GM12878 (cell line): ENCODE measurements at regions not wholly inside any gene's neighbourhood (a gene's known extent, or its start where the extent isn't known, plus 50 kb on each side); places are given as distances from the start of the nearest gene placed in this dataset.

Experiments
- ATAC-seq: fragments of 200-7000 bp; cut with Tn5 transposase; 3 replicates; pipeline ENCODE4 v1.9.1; 2020; ENCODE audit warnings: mild to moderate bottlenecking, moderate library complexity
- BruUV-seq: library from RNA; stranded (reverse); fragments of 400-500 nt; replicated peaks from 2 replicates; lab custom pipeline; 2021; lab: Mats Ljungman, UMichigan
- CTCF ChIA-PET: fragments of 300-600 bp; sonication (Branson Sonifier 250); formaldehyde crosslinking; extraction: SDS; loops from one replicate; lab custom pipeline; 2021; ENCODE audit warnings: inconsistent platforms; lab: Yijun Ruan, JAX
- POLR2A ChIA-PET: fragments of 350-600 bp; formaldehyde crosslinking; extraction: SDS; loops from one replicate; lab custom pipeline; 2021; ENCODE audit warnings: inconsistent platforms; lab: Charles Lee
- RAD21 ChIA-PET: fragments of 300-600 bp; sonication (Branson Sonifier 250); formaldehyde crosslinking; loops from one replicate; lab custom pipeline; 2023; ENCODE audit warnings: antibody characterized with exemption; ENCODE audit not compliant: unreplicated experiment; lab: Charles Lee
- SMC1A ChIA-PET: fragments of 300-600 bp; sonication (Branson Sonifier 250); formaldehyde crosslinking; loops from one replicate; lab custom pipeline; 2023; ENCODE audit not compliant: unreplicated experiment, uncharacterized antibody; lab: Charles Lee
- DNase-seq: peaks from one replicate; pipeline ENCODE4 v3.0.0-alpha.2; 2011; ENCODE audit warnings: low read depth, low spot score
- FAIRE-seq: peaks from 3 replicates; lab custom pipeline; 2011; peaks lifted over from hg19 to GRCh38; lab: Jason Lieb, UNC
- H2AFZ ChIP-seq: 2 replicates; pipeline ENCODE4 v1.6.0; 2011; ENCODE audit warnings: low read depth, low read length, control low read depth; ENCODE audit not compliant: control insufficient read depth
- H3K27ac ChIP-seq: 2 replicates; pipeline ENCODE4 v1.5.1; 2011; ENCODE audit warnings: control low read depth; ENCODE audit not compliant: control insufficient read depth, insufficient read depth
- H3K27me3 ChIP-seq, 2 experiments: replicated peaks in 1 of 2; 2 replicates each; pipeline versions ENCODE4 v1.6.0 to v1.6.1; 2011; ENCODE audit warnings: low read length in 1 of 2; ENCODE audit not compliant: control insufficient read depth in 2 of 2, insufficient read depth in 2 of 2
- H3K36me3 ChIP-seq, 2 experiments: 2 replicates each; pipeline ENCODE4 v1.5.1; 2011; ENCODE audit warnings: low read length in 1 of 2; ENCODE audit not compliant: control insufficient read depth in 2 of 2, insufficient read depth in 2 of 2
- H3K4me1 ChIP-seq: 2 replicates; pipeline ENCODE4 v1.6.1; 2011; ENCODE audit warnings: mild to moderate bottlenecking, low read length, moderate library complexity, mixed read lengths; ENCODE audit not compliant: control insufficient read depth, insufficient read depth
- H3K4me2 ChIP-seq: 2 replicates; pipeline ENCODE4 v1.6.0; 2011; ENCODE audit warnings: control low read depth; ENCODE audit not compliant: control insufficient read depth, insufficient read depth
- H3K4me3 ChIP-seq: fragments of 200-600 bp; sonication (generic); 2 replicates; pipeline ENCODE4 v1.5.1; 2016
- H3K79me2 ChIP-seq: 2 replicates; pipeline ENCODE4 v1.6.0; 2011; ENCODE audit warnings: low read length; ENCODE audit not compliant: control insufficient read depth, insufficient read depth
- H3K9ac ChIP-seq: 2 replicates; pipeline ENCODE4 v1.8.0; 2011; ENCODE audit warnings: low read length, control low read depth, mixed read lengths; ENCODE audit not compliant: control insufficient read depth, insufficient read depth
- H3K9me3 ChIP-seq: replicated peaks from 3 replicates; pipeline ENCODE4 v1.5.1; 2011; ENCODE audit warnings: mild to moderate bottlenecking, low read length; ENCODE audit not compliant: control insufficient read depth, insufficient read depth
- H4K20me1 ChIP-seq: 2 replicates; pipeline ENCODE4 v1.6.0; 2011; ENCODE audit not compliant: control insufficient read depth, insufficient read depth
- DPF2 ChIP-seq: fragments of 450-650 bp; IDR thresholded peaks from 2 replicates; pipeline ENCODE4 v1.6.1; 2017; ENCODE audit warnings: mild to moderate bottlenecking
- JUND ChIP-seq: IDR thresholded peaks from 2 replicates; pipeline ENCODE4 v1.6.1; 2012; ENCODE audit warnings: low read depth, mild to moderate bottlenecking, low read length, improper control_type of control experiment, moderate library complexity
- RAD21 ChIP-seq: IDR thresholded peaks from 2 replicates; pipeline ENCODE4 v1.6.1; 2011; ENCODE audit warnings: mild to moderate bottlenecking, low read depth, low read length, moderate library complexity; ENCODE audit not compliant: insufficient read depth
- REST ChIP-seq: IDR thresholded peaks from 2 replicates; pipeline ENCODE4 v1.6.1; 2012; ENCODE audit warnings: mild to moderate bottlenecking, low read depth, low read length
- SREBF2 ChIP-seq: IDR thresholded peaks from 2 replicates; pipeline ENCODE4 v1.6.1; 2012; ENCODE audit warnings: mild to moderate bottlenecking, low read length
- STAT1 ChIP-seq: fragments of 450-650 bp; conservative IDR thresholded peaks from 2 replicates; pipeline ENCODE4 v1.6.1; 2014; ENCODE audit warnings: antibody characterized with exemption, mild to moderate bottlenecking
- ZSCAN29 ChIP-seq: fragments of 450-650 bp; IDR thresholded peaks from 2 replicates; pipeline ENCODE4 v1.6.1; 2017; ENCODE audit warnings: mild to moderate bottlenecking, moderate library complexity
- WGBS: methylation state at CpG from one replicate; pipeline ENCODE4 v1.1.6; 2016; ENCODE audit warnings: low lambda C conversion rate; ENCODE audit not compliant: insufficient replicate concordance, insufficient coverage; ENCODE audit errors: missing lambda C conversion rate; 5-methylcytosine and 5-hydroxymethylcytosine counted together
- in situ Hi-C: fragments of 300-500 bp; cut with MboI; formaldehyde crosslinking; loops from 9 replicates; pipeline ENCODE4 v1.14.3; 2018; ENCODE audit warnings: mixed read lengths
- intact Hi-C: fragments of 100-400 bp; cut with micrococcal nuclease; formaldehyde crosslinking; loops from one replicate; pipeline ENCODE4 v1.14.2; 2022; ENCODE audit not compliant: unreplicated experiment
- TF ChIP-seq, protein P1 (sequence below): fragments of 150-350 bp; IDR thresholded peaks from 2 replicates; pipeline ENCODE4 v1.6.1; 2016; ENCODE audit warnings: low read depth, low read length

DNA sequence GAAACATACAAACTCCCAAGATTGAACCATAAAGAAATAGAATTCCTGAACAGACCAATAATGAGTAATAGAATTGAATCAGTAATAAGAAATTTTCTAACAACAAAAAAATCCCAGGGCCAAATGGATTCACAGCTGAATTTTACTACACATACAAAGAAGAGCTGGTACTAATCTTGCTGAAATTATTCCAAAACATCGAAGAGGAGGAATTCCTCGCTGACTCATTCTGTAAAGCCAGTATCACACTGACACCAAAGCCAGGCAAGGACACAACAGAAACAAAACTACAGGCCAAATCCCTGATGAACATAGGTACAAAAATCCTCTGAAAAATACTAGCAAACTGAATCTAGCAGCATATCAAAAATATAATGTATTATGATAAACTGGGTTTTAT, 367.8 kb upstream of the CLEC14A start (continued):
- TF ChIP-seq JUND (no peak), REST (no peak)

- Histone ChIP-seq H3K4me1 (no peaks in the 10 kb centered on the region), H3K36me3 (no peaks in the 10 kb centered on the region), H3K4me3 (no peak overlapping the region), H3K27ac (no peak overlapping the region), H4K20me1 (no peaks in the 10 kb centered on the region), H3K27me3 (no peaks in the 10 kb centered on the region)
- WGBS = 36% methylated on average over 1 of the region's 1 CpG
- in situ Hi-C loops = no loop called here
- no peak for FAIRE-seq
- intact Hi-C loops = no loop called here
- POLR2A ChIA-PET = interaction anchor here (1.1 kb wide), 1 partner anchor 279 kb away, joined by 3 read pairs; no protein-coding TSS in a partner anchor
- TF ChIP-seq, protein P1, sequence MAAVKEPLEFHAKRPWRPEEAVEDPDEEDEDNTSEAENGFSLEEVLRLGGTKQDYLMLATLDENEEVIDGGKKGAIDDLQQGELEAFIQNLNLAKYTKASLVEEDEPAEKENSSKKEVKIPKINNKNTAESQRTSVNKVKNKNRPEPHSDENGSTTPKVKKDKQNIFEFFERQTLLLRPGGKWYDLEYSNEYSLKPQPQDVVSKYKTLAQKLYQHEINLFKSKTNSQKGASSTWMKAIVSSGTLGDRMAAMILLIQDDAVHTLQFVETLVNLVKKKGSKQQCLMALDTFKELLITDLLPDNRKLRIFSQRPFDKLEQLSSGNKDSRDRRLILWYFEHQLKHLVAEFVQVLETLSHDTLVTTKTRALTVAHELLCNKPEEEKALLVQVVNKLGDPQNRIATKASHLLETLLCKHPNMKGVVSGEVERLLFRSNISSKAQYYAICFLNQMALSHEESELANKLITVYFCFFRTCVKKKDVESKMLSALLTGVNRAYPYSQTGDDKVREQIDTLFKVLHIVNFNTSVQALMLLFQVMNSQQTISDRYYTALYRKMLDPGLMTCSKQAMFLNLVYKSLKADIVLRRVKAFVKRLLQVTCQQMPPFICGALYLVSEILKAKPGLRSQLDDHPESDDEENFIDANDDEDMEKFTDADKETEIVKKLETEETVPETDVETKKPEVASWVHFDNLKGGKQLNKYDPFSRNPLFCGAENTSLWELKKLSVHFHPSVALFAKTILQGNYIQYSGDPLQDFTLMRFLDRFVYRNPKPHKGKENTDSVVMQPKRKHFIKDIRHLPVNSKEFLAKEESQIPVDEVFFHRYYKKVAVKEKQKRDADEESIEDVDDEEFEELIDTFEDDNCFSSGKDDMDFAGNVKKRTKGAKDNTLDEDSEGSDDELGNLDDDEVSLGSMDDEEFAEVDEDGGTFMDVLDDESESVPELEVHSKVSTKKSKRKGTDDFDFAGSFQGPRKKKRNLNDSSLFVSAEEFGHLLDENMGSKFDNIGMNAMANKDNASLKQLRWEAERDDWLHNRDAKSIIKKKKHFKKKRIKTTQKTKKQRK = no peak
- TF ChIP-seq ZSCAN29 (no peak), SREBF2 (no peak), STAT1 (no peak), RAD21 (0 out of 2 replicates have a peak, but pooled peaks have one; percentile 12), DPF2 (no peak)
- TF ChIP-seq, all 136 proteins: peak for 1
- Histone ChIP-seq H3K79me2 (no peaks in the 10 kb centered on the region), H3K9me3 (no peaks in the 10 kb centered on the region; the same call in 2 of the 3 replicates), H2AFZ (no peak overlapping the region), H3K4me2 (no peak overlapping the region), H3K9ac (no peak overlapping the region)
- no TSS peak for BruUV-seq
- ChIA-PET RAD21 (no interaction called here), CTCF (no interaction called here), SMC1A (no interaction called here)
- DNase-seq = no peak
- no peak for ATAC-seq
Measured at GRCh38 chr14:38618514-38618913, 362.6 kb upstream of the CLEC14A start.
